ENCODE measurements at regions not wholly inside any gene's neighbourhood (a gene's known extent, or its start where the extent isn't known, plus 50 kb on each side); places are given as distances from the start of the nearest gene placed in this dataset.

DNA sequence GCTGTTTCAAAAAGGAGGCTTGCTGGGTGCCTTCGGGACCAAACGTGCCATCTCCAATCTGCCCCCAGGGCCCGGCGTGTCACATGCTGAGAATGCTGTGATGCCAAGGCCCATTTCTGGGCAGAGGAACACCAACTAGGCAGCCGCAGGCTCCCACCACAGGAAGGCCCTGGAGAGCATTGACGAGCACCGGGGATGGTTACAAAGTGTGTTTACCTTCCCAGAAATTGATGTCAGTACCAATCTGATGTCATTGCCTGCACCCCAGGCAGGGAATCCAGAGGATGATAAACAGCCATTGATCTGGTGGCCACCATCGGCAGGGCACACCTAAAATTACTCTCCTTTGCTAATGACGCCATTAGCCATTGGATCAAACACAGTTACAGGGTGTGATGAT, 418.1 kb upstream of the CDH5 start:
- 95% methylated on average over 9 of the region's 9 CpGs for WGBS (ENCODE audit: low lambda C conversion rate, missing lambda C conversion rate)
- TF ChIP-seq EZH2phosphoT487 (IDR thresholded peaks at IDR 0.05; ENCODE audit: low read depth, severe bottlenecking, unreplicated experiment) (no peak), EZH2 (IDR thresholded peaks at IDR 0.05; ENCODE audit: borderline replicate concordance) (no peak)
- TF ChIP-seq, protein P1, sequence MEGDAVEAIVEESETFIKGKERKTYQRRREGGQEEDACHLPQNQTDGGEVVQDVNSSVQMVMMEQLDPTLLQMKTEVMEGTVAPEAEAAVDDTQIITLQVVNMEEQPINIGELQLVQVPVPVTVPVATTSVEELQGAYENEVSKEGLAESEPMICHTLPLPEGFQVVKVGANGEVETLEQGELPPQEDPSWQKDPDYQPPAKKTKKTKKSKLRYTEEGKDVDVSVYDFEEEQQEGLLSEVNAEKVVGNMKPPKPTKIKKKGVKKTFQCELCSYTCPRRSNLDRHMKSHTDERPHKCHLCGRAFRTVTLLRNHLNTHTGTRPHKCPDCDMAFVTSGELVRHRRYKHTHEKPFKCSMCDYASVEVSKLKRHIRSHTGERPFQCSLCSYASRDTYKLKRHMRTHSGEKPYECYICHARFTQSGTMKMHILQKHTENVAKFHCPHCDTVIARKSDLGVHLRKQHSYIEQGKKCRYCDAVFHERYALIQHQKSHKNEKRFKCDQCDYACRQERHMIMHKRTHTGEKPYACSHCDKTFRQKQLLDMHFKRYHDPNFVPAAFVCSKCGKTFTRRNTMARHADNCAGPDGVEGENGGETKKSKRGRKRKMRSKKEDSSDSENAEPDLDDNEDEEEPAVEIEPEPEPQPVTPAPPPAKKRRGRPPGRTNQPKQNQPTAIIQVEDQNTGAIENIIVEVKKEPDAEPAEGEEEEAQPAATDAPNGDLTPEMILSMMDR (IDR thresholded peaks at IDR 0.05; ENCODE audit: poor library complexity): no peak
- Histone ChIP-seq H2AFZ (no peak overlapping the region), H3K79me2 (no peaks in the 10 kb centered on the region), H3K4me1 (ENCODE audit: insufficient read depth) (no peaks in the 10 kb centered on the region), H3K27ac (no peak overlapping the region), H3K4me3 (no peak overlapping the region), H4K20me1 (ENCODE audit: insufficient read depth, poor library complexity, severe bottlenecking) (no peaks in the 10 kb centered on the region), H3K27me3 (no peaks in the 10 kb centered on the region), H3K36me3 (replicated peaks; ENCODE audit: insufficient read depth, low read depth) (no peaks in the 10 kb centered on the region), H3K9me3 (ENCODE audit: low read depth) (no peaks in the 10 kb centered on the region), H3K9me2 (replicated peaks; ENCODE audit: insufficient read depth) (no peaks in the 10 kb centered on the region), H3K4me2 (no peak overlapping the region)
- no peak for DNase-seq (ENCODE audit: low spot score)

DNA sequence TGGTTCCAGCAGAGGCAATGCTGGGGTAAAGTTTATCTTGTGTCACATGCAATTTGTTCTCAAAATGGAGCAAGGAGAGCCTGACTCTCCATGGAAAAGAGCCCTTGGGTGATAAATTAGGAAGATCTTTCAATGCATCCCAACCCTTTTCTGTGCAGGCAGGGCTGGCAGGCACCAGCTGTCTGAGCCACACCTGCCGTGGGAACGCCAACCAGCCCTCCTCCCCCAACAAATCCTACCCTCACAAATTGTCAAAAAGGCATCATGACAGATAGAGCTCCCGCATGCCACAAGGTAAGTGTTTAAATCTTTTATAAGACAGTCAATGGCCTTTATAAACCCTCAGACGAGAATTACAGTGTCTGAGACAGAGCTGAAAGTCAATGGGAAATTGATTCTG, 418.5 kb upstream of the CDH5 start:
- Histone ChIP-seq H3K9me3 (ENCODE audit: low read depth) (no peaks in the 10 kb centered on the region), H4K20me1 (ENCODE audit: insufficient read depth, poor library complexity, severe bottlenecking) (no peaks in the 10 kb centered on the region), H3K79me2 (no peaks in the 10 kb centered on the region), H3K36me3 (replicated peaks; ENCODE audit: insufficient read depth, low read depth) (no peaks in the 10 kb centered on the region), H3K4me3 (no peak overlapping the region), H3K4me1 (ENCODE audit: insufficient read depth) (no peaks in the 10 kb centered on the region), H3K27me3 (no peaks in the 10 kb centered on the region), H3K4me2 (no peak overlapping the region), H3K9me2 (replicated peaks; ENCODE audit: insufficient read depth) (no peaks in the 10 kb centered on the region), H3K27ac (no peak overlapping the region), H2AFZ (no peak overlapping the region)
- no peak for DNase-seq (ENCODE audit: low spot score)
- WGBS (ENCODE audit: low lambda C conversion rate, missing lambda C conversion rate): 86% methylated on average over 4 of the region's 4 CpGs
- TF ChIP-seq EZH2 (IDR thresholded peaks at IDR 0.05; ENCODE audit: borderline replicate concordance) (no peak), EZH2phosphoT487 (IDR thresholded peaks at IDR 0.05; ENCODE audit: low read depth, severe bottlenecking, unreplicated experiment) (no peak)
- TF ChIP-seq, protein P1 (IDR thresholded peaks at IDR 0.05; ENCODE audit: poor library complexity): no peak

DNA sequence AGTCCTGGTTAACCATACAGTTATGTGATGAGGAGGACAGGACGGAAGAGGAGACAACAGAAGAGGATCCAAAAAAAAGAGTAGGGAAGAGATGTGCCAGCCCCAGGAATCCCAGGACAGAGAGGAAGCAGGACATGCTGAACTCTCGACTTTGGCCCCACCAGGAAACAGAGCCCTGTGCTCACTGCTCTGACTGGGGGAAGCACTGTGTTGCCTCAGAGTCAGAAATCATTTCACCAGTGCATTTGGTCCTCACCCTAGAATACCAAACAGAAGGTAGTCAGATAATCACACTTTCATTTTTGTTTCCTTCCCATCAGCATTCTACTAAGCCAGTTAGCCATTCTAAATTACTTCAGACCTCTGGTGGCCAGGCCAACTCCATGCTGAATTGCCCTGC, 421.0 kb upstream of the CDH5 start:
- WGBS (ENCODE audit: low lambda C conversion rate, missing lambda C conversion rate): 52% methylated on average over 2 of the region's 2 CpGs

More for the DNA sequence above, 421.0 kb upstream of the CDH5 start:
- Histone ChIP-seq H3K9me2 (replicated peaks; ENCODE audit: insufficient read depth) (no peaks in the 10 kb centered on the region), H3K79me2 (no peaks in the 10 kb centered on the region), H3K36me3 (replicated peaks; ENCODE audit: insufficient read depth, low read depth) (no peaks in the 10 kb centered on the region), H3K4me3 (no peak overlapping the region), H3K27me3 (no peaks in the 10 kb centered on the region), H3K4me1 (ENCODE audit: insufficient read depth) (no peaks in the 10 kb centered on the region), H3K27ac (no peak overlapping the region), H3K9me3 (ENCODE audit: low read depth) (no peaks in the 10 kb centered on the region), H2AFZ (no peak overlapping the region), H3K4me2 (no peak overlapping the region), H4K20me1 (ENCODE audit: insufficient read depth, poor library complexity, severe bottlenecking) (no peaks in the 10 kb centered on the region)
- TF ChIP-seq EZH2 (IDR thresholded peaks at IDR 0.05; ENCODE audit: borderline replicate concordance) (no peak), EZH2phosphoT487 (IDR thresholded peaks at IDR 0.05; ENCODE audit: low read depth, severe bottlenecking, unreplicated experiment) (no peak)
- TF ChIP-seq, protein P1 (IDR thresholded peaks at IDR 0.05; ENCODE audit: poor library complexity): no peak
- no peak for DNase-seq (ENCODE audit: low spot score)
